SH-SY5Y (cell line): ENCODE measurements at regions not wholly inside any gene's neighbourhood (a gene's known extent, or its start where the extent isn't known, plus 50 kb on each side); places are given as distances from the start of the nearest gene placed in this dataset.

Experiments used
- GATA2 ChIP-seq: IDR thresholded peaks from 2 replicates; pipeline ENCODE4 v1.6.1; 2011; ENCODE audit warnings: mild to moderate bottlenecking, low read depth, low read length
- GATA3 ChIP-seq: IDR thresholded peaks from 2 replicates; pipeline ENCODE4 v1.6.1; 2011; ENCODE audit warnings: low read depth, mild to moderate bottlenecking, low read length, moderate library complexity

DNA sequence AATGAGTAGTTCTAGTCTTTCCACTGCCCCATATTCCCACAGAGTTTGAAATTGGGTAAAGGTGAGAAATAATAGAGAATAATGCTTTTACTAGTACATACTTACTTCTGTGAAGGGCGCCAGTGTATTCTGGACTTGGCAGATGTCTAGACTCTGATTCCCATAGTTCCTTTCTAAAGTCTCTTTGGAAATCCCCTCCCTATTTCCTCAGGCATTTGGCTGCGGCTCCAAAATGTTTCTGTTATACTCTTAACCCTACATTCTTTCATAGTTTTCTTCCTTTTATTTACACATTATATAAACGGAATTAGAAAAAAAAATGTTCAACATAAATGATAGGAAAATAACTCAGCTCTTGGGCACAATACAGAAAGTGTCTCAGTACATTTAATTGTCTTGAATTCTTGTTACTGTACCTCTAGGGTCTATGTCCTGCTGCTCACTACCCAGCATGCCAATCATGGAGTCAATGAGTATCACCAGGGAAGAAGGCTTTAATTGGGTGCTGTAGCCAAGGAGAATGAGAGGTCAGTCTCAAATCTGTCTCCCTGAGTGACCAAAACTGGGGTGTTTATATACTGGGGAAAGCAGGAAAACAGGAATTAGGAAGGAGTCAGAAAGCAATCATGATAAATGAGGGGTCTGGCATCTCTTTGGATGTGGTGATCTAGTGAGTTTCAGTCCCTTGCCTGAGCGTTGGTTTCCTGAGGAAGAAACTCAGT, 147.8 kb upstream of the MMADHC start:
- TF ChIP-seq GATA2, result no peak

DNA sequence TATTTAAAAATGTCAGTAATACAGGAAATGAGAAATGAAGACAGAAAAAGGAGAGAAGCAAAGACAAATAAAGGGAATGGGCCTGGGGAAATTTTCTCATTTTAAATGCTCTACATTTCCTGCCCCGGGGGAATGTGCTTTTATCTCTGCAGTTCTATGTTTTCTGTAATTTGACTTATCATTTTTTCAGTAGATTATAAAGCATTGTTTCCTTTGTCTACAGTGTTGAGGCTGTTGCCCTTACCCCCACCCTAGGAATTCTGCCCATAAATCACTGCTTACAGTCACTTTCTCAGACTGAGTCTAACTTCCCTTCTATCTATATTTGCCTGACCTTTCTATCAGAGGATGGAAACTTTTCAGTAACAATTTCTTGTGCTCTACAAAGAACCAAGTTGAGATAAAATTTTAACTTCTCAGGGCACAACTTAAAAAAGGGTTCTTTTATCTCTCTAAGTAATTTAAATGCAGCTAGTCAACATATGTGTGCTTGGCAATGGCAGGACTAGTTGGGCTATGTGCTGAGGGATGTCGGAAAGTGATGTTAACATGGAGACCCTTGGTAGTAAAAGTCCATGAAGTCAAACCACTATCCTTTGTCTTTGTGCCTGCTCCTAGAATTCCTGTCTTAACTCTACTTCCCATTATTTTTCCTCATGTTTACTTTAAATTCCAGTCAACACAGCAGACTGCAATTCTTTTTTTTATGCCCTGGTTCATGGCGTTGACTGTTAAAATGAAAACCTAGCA, 146.5 kb upstream of the MMADHC start:
- no peak for TF ChIP-seq GATA2
- no peak for TF ChIP-seq GATA3

DNA sequence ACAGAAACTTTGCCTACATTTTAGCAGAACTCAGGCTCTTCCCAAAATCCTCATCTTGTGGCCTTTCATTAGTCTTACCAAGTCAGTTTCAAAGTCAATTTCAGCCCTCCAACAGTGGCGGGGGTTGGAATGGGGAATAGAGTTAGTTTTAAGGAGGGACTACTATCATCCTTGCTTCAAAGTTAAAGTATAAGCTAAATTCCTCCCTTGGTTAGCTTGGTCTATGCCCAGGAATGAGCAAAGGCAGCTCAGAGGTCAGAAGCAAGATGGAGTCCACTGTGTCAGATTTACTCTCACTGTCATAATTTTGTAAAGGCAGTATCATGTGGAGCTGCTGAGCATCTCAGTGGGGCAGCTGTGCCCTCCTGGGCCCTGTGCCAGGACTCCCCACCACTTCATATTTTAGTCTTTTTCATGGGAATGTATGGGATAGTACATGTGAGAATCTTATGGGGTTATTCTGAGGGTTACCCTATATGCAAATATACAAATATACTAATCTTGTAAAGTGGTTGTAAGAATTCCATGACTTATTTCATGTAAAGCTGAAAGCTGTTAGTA, 145.2 kb upstream of the MMADHC start:
- TF ChIP-seq GATA3, result no peak
- TF ChIP-seq GATA2, result no peak

DNA sequence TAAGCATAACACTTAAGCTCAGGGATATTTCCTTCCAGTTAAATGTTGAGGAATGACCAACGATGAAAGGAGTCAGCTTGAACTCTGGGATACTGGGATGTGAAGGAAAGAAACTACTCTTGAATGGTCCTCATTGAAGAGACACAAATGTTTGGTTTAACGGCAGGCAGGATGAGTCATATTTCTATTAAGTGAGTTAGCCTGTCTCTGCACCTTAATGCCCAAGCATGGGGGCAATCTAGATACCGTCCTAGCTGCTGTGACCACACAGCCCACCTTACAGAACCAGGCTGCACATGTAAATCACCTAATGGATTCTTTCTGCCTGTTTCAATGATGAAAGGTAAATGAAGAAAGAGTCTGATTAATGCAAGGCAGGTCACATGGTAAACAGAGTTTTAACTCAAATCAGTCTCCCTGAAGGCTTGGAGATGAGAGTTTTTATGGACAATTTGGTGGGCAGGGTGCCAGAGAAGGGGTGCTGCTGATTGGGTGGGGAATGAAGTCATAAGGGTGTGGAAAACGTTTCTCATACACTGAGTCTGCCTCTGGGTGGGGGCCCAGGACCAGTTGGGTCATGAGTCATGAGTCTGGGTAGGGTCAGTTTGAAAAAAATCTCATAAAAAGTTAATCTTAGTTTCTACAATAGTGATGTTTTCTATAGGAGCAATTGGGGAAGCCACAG, 144.6 kb upstream of the MMADHC start:
- TF ChIP-seq GATA2 (no peak), GATA3 (no peak)

- TF ChIP-seq GATA3, result no peak
- TF ChIP-seq GATA2, result no peak
Observed at GRCh38 chr2:149731079-149731478, 143.5 kb upstream of the MMADHC start.

- peak; percentile 44; the same call in 1 of the 2 replicates for TF ChIP-seq GATA2
- no peak for TF ChIP-seq GATA3
Observed at GRCh38 chr2:149729586-149729985, 142.0 kb upstream of the MMADHC start.

DNA sequence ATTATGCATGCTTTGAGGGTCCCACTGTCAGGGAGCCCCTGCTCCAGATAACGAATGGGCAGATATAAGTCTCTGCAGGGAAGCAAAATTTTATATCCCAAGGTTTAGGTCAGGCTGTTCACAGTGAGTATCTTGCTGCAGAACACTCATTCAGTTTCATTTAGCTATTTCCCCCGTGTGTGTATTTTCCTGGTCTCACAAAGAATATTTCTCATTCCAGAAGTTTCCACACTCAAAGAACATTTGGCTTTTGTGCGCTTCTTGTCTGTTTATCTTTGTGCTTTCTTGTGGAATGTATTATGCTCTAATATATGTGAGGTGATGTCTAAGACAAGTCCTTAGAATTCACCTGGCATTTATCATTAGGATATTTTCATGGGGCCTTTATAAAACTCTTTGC, 140.4 kb upstream of the MMADHC start:
- no peak for TF ChIP-seq GATA3
- TF ChIP-seq GATA2, result no peak

DNA sequence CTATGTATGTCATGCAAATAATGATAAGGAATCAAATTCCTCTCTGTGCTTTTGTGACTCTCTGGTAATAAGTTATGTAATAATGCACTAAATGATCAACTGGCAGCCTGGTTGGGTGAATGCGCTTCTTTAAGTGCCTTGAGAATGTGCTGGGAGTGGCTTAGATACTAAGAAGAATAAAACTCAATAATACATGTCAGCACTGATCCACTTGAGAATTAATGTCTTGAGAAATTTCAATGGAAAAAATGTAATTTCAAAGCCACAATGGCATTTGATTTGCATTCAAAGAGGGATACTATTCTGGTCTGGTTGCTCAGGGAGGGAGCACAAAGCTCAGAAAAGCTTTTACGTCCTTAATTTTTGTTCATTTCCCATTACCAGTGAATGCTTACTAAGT, 137.7 kb upstream of the MMADHC start:
- TF ChIP-seq GATA3 (no peak), GATA2 (no peak)

- TF ChIP-seq GATA3 (no peak), GATA2 (no peak)
Observed at GRCh38 chr2:149724091-149724490, 136.5 kb upstream of the MMADHC start.

GRCh38 chr2:149720615-149721014, 133.0 kb upstream of the MMADHC start:
- TF ChIP-seq GATA3, result no peak
- no peak for TF ChIP-seq GATA2

DNA sequence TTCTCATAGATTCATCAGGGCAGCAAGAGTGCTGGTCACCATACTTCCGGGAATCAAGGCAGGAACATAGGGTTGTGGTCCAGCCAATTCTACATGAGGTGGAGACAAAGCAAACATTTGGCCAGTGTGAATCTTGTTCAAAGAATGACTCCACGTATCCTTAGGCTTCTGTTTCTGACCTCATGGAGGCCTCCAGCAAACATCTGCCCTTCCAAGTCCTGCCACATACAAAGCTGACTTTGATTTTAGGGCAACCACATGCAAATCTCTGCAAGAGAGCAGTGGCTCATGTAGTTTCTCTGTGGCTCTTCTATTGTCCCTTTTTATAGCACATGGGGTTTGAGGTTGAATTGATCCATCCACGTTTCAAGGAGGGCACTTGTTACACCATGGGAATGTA, 132.1 kb upstream of the MMADHC start:
- no peak for TF ChIP-seq GATA2
- no peak for TF ChIP-seq GATA3

DNA sequence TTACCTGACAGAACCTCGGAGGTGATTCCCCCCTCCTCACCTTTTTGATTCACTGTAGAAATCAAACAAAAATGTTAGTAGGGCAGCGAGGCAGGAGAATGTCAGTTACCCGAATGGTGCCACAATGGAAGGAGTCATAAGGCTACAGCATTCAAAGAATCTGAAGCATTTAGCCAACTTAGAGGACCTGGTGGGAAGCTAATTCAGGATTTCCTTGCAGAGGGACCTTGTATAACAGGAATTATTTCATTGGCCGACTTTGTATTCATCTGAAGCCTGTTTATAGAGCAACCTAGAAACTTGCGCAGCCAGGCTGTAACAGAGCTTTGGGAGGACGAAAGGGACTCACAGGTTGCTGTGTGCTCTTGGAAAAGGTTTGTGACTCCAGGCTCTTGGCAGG, 129.1 kb upstream of the MMADHC start:
- no peak for TF ChIP-seq GATA2
- TF ChIP-seq GATA3, result no peak

- TF ChIP-seq GATA3 (no peak), GATA2 (no peak)
Observed at GRCh38 chr2:149715894-149716293, 128.3 kb upstream of the MMADHC start.

DNA sequence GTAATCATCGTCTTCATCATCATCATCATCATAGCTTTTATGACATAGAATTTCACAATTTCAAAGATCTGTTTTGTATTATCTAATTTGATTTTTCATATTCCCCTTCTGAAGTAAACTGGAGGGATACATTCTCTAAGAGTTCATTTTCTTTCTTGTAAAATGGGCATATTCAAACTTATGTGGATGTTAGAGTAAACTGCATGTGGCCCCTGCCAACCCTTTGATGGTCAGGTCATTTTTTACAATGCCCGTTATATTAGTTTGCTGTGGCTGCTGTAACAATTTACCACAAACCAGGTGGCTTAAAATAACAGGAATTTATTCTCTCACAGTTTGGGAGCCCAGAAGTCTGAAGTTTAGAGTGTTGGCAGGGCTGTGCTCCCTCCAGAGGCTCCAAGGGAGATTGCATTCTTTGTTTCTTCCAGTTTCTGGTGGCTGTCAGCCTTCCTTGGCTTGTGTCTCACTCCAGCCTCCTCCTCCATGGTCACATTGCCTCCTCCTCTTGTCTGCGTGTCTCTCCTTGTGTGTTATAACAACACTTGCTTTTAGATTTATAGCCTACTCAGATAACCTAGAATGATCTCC, 127.5 kb upstream of the MMADHC start:
- TF ChIP-seq GATA2, result no peak
- no peak for TF ChIP-seq GATA3

DNA sequence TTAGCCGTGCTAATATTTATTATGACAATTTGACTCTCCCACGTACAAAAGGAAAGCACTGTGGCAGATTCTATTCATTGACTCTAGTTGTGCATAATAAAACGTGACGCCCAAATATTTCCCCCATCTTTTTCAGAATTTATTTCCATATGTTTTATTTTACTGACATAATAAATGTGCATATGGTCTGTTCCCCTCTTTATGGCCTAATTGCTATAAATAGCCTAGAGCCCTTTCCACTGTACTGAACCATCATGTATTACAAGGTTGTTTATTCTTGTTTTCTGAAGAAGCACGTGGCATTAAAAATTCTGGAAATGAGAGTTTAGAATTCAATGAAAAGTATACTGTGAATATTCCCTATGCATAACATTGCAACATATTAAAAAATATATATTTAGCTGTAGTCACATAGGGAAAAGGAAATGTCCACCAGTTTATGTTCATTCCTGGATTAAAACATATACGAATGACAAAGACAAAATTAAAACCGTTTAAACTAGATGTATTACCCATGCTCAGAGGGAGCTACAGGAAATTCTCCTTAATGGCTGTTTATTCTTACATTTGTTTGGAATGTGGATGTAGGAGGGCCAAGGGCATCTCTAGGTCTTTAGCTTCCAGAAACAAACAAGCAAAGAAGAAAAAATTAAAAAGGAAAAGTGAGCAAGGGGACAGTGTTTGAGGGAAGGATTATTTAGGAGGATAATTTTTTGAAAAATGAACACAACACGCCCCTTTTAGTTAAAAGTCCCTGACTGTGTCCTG, 122.1 kb upstream of the MMADHC start:
- TF ChIP-seq GATA2 (no peak), GATA3 (no peak)

DNA sequence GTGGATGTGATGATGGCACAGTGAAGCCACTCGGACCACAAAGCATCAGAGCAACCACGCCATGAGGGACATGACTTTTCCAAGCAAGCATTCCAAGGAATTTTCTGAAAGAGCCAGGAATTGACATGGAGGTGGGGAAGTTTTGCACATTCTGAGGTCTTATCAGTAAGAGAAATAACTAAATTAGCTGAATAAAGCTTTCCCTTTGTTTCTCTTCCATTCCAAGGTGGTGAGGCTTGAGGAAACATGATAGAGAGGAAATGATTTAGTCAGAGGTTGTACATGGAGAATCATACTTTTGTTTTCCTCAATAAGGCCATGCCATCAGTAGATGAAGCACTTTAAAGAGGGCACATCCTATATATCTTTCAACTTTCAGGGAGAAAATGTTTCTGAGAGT, 115.7 kb upstream of the MMADHC start:
- TF ChIP-seq GATA3, result no peak
- no peak for TF ChIP-seq GATA2
